T-helper 1 cell (primary cell): ENCODE measurements at regions not wholly inside any gene's neighbourhood (a gene's known extent, or its start where the extent isn't known, plus 50 kb on each side); places are given as distances from the start of the nearest gene placed in this dataset.
"Not testable (repeated sequence)": the region's sequence is repeated elsewhere in the genome, so short reads cannot be mapped to it uniquely, and the experiment has no call there.

Experiments used
- DNase-seq, 5 donors: peaks; one replicate each; pipeline ENCODE4 v3.0.0-alpha.2; 2012 to 2020

DNA sequence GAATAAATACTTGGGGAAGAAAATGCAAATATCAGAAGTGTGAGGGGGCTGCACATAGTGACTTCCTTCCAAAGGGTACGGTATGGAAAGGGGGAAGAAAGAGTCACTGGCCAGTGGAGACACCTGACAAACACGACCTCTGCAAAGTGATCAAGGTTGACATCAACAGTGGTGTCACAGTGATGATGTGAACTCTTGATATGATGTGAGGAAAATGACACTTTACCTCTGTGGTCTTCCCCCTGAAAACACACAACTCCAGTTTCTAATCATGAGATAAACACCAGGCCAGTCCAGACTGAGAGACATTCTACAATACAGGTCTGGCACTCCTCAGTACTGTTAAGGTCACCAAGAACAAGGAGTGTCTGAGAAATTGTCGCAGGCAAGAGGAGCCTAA lies 169.7 kb downstream of the BUB3 start:
- no peak for DNase-seq

DNA sequence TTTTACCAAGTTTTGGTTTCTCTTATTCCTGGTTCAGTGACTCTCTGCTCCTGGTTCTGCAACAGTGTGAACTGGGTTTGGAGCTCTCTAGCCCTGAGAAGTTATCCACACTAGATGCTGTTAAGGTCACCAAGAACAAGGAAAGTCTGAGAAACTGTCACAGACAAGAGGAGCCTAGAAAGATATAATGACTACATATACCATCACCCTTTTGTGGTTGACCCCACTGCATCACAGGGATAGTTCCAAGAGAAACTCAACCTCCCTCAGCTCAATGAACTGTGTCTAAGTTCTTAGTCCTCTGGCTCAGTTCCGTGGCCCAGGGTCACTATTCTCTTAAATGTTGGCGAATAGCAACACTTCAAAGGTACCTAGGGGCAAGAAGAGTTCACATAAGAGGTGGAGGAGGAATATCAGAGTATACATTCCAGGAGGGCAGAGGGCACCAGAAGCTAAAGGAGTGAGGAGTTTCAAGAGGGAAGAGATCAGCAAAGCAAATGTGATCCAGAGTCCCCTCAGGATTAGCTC lies 171.5 kb downstream of the BUB3 start:
- no peak for DNase-seq

DNA sequence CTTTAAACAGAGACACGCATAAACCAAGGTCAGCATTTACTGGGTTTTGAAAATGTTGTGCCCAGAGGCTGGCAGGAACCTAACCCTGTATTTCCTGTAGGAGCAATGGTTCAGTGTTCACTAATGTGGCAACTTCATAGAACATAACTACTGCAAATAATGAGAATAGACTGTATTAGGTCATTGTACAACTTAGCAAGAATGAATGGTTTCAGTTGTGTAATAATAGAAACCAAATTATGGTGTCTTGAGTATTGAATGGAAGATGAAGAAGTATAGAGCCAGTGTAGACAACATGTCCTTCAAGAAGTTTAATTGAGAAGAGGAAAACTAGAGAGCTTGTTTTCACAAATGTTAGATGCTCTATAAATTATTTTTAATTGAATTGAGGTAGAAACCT lies 172.5 kb downstream of the BUB3 start:
- DNase-seq = no peak

DNA sequence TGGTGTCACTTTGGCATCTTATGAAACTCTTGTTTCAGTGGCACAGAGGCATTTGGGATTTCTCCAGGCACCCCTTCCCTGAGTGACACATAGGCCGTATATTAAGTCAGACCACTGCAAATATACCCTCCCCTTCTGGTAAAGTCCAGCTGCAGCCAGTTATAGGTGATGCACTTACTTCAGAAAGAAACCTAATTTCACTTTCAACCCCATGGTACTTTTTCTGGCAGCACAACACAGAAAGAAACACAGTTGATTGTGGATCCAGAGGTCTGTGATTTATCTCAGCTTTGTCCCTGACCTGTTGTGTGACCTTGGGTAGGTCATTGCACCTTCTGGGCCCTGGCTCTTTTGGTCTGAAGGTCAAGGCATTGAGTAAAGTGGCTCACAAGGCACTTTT lies 173.2 kb downstream of the BUB3 start:
- DNase-seq = no peak

GRCh38 chr10:123327896-123328295 lies 173.7 kb downstream of the BUB3 start:
- no peak for DNase-seq

DNA sequence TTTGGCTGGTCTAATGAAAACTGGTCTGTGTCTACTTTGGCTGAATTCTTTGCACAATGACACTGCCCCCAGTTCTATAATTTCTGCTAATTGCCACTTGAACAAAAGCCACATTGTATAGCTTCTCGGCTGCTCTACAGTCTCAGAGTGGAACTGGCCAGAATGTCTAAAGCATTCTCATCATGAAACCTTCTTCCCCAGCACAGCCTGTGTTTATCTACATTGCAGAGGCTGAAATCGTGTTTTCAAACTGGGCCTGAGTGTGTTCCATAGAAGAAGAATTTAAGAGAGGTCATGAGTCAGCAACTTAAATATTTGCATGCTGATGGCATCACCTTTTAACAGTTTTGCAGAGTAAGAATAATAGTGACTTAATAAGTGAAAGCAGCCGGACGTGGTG lies 177.2 kb downstream of the BUB3 start:
- no peak for DNase-seq

- DNase-seq = no peak
Observed at GRCh38 chr10:123346581-123346980, 192.4 kb downstream of the BUB3 start.

DNA sequence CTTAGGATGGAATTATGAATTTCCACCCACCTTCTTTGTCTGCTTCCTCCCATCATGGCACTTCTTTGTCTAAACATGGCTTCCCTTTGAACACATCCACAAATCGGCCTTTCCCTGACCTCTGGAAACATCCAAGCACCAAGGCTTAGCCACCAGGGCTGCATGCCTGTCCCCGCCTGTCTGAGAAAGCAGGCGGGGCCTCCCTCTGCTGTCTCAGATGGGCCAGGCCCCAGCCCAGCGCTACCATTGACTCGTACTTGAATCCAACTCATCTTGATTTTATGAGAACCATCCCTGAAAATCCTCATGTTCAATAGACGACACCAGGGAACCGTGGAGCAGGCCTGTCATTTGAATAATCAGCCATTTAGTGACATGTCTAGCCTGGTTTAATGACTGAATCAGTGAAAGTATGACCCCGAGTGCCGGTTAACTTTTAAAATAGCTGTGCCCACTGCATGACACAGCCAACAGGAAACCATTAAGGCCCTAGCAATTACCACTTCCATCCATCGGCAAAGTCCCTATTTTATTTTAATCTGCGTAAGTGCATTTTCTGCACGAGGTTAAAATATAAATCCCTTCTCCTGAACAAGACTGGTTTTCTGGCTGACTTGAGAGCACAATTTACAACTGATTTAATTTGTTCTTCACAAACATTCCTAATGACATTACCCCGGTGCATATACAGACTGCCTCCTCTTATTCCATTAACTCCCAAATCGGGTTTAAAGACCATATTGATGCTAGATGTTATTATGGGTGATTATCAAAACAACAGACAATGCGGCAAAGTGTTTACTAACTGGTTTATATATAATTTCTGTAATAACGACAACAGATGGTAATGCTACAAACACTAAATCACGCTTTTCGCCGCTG lies 194.7 kb downstream of the BUB3 start:
- no peak for DNase-seq

GRCh38 chr10:123351715-123352114 lies 197.5 kb downstream of the BUB3 start:
- no peak for DNase-seq

DNA sequence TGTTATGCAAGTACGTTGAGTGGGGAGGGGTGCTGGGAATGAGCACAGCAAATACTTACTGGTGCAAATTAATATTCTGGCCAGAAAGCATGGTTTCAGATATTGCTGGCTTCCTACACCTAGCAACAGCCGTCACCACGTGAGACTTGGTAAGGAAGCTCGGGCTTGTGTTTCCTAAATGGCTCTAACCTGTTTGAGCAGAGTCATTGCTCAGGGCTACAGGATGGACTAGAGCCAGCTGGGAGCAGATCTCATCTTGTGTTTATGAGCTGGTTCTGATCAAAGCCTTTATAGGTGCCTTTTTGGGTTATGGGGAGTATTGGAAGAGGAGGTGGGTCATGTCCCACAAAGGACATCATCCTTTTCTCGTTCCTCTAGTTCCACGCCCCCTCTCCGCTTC lies 200.3 kb downstream of the BUB3 start:
- no peak for DNase-seq

GRCh38 chr10:123355748-123356481 lies 201.7 kb downstream of the BUB3 start:
- no peak for DNase-seq

DNA sequence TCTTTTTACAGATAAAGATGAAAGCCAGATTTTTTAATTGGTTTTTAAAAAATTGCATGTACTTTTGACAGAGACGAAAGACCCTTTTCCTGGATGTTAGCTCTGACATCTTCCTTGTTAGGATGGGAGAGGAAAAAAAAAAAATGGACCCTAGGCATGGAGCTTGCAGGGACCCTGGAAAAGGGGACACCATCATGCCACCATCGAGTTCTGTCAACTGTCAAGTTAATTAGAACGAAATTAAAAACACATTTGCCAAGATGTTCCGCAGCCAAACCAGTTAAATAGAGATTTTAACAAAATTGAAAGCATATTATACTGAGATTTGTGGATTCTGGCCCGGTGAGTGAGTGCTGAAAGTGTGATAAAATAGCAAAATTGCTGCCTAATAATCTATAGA lies 202.6 kb downstream of the BUB3 start:
- no peak for DNase-seq

- DNase-seq = no peak
Observed at GRCh38 chr10:123357421-123357930, 203.3 kb downstream of the BUB3 start.

- no peak for DNase-seq
Observed at GRCh38 chr10:123359539-123359938, 205.3 kb downstream of the BUB3 start.

GRCh38 chr10:123361832-123362231 lies 207.6 kb downstream of the BUB3 start:
- no peak for DNase-seq

- DNase-seq = no peak
Observed at GRCh38 chr10:123367195-123367594, 213.0 kb downstream of the BUB3 start.

- not testable (repeated sequence) for DNase-seq
Observed at GRCh38 chr10:123371626-123372025, 217.4 kb downstream of the BUB3 start.

- DNase-seq = no peak
Observed at GRCh38 chr10:123373591-123373990, 219.4 kb downstream of the BUB3 start.

DNA sequence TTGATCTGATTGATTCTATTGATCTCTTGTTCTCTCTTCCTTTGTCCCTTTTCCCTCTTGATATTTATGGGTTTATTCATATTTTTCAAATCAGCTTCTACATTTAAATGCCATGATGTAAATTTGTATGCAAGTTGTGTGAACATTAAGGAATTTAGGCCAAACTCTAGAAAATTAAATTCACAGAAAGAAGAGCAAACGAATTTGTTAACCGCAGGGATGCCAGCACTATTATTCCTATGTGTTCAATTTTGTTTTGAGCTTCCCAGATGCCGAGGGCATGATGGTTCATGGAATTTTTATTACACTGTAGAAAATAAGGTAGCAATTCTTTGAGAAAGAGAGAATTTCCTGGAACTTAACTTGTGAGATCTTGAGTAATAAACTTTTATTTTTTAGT lies 220.9 kb downstream of the BUB3 start:
- no peak for DNase-seq

- DNase-seq = no peak
Observed at GRCh38 chr10:123375738-123376137, 221.5 kb downstream of the BUB3 start.

DNA sequence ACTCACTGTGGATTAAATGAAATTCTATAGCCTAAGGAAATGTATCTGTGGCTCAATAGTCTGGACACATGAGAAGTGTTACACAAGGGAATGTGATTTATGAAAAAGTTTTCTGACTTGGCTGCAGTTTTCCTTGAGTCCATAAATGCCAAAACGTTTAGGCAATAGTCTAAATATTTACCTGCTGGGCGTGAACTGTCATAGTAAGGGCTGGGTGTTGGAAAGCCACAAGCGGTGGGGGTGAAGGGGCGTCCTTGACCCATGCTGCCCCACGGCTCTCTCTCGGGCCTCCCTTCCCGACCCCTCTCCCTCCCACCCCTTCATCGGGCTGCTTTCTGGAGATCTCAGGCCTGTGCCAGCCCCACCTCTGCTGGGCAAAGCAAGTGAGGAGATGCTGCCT lies 223.7 kb downstream of the BUB3 start:
- DNase-seq = no peak

GRCh38 chr10:123378302-123378701 lies 224.1 kb downstream of the BUB3 start:
- DNase-seq = no peak

- DNase-seq = no peak
Observed at GRCh38 chr10:123379156-123379555, 225.0 kb downstream of the BUB3 start.
